Osteoblast (primary cell): ENCODE measurements at regions not wholly inside any gene's neighbourhood (a gene's known extent, or its start where the extent isn't known, plus 50 kb on each side); places are given as distances from the start of the nearest gene placed in this dataset.
A peak's percentile ranks its signal among the peaks of the same experiment; 100 is the strongest.

Experiments
- DNase-seq: peaks from one replicate; pipeline ENCODE4 v3.0.0; 2011; ENCODE audit warnings: low spot score, mixed read lengths; ENCODE audit not compliant: insufficient read length; ENCODE audit errors: missing footprints
- H2AFZ ChIP-seq: 2 replicates; pipeline ENCODE4 v1.6.0; 2011; ENCODE audit warnings: mild to moderate bottlenecking, low read length
- H3K27ac ChIP-seq: 2 replicates; pipeline ENCODE4 v1.5.1; 2011; ENCODE audit warnings: mild to moderate bottlenecking, low read depth, low read length, moderate library complexity
- H3K27me3 ChIP-seq: 2 replicates; pipeline ENCODE4 v1.6.0; 2012; ENCODE audit warnings: mild to moderate bottlenecking, control low read depth, inconsistent platforms, low read length, moderate library complexity; ENCODE audit not compliant: insufficient read depth
- H3K36me3 ChIP-seq: 2 replicates; pipeline ENCODE4 v1.5.1; 2011; ENCODE audit warnings: mild to moderate bottlenecking, low read length, control low read depth, moderate library complexity; ENCODE audit not compliant: insufficient read depth
- H3K4me1 ChIP-seq: 2 replicates; pipeline ENCODE4 v1.5.1; 2011; ENCODE audit warnings: mild to moderate bottlenecking, low read length, control low read depth, moderate library complexity; ENCODE audit not compliant: insufficient read depth
- H3K4me2 ChIP-seq: 2 replicates; pipeline ENCODE4 v1.6.0; 2011; ENCODE audit warnings: mild to moderate bottlenecking, low read length; ENCODE audit not compliant: insufficient read depth
- H3K4me3 ChIP-seq: fragments of 200-600 bp; sonication (generic); 3 replicates; pipeline ENCODE4 v1.5.1; 2012; ENCODE audit warnings: mild to moderate bottlenecking, low read length, inconsistent platforms; ENCODE audit not compliant: insufficient read depth
- H3K79me2 ChIP-seq: 2 replicates; pipeline ENCODE4 v1.6.0; 2012; ENCODE audit warnings: mild to moderate bottlenecking, low read length, control low read depth, inconsistent platforms; ENCODE audit not compliant: insufficient read depth
- H3K9me3 ChIP-seq: 2 replicates; pipeline ENCODE4 v1.5.1; 2011; ENCODE audit warnings: low read depth, low read length, control low read depth
- H4K20me1 ChIP-seq: 2 replicates; pipeline ENCODE4 v1.6.0; 2012; ENCODE audit warnings: mild to moderate bottlenecking, low read length, control low read depth; ENCODE audit not compliant: insufficient read depth
- CTCF ChIP-seq: IDR thresholded peaks from 2 replicates; pipeline ENCODE4 v1.5.1; 2011; ENCODE audit warnings: mild to moderate bottlenecking, low read depth, low read length, moderate library complexity; ENCODE audit errors: extremely low read depth

- Histone ChIP-seq H3K27ac (peak overlapping the region; percentile 47), H3K27me3 (peaks cover 2% of the 10 kb centered on the region), H3K79me2 (no peaks in the 10 kb centered on the region), H2AFZ (no peak overlapping the region), H3K36me3 (no peaks in the 10 kb centered on the region), H4K20me1 (no peaks in the 10 kb centered on the region), H3K4me3 (no peak overlapping the region), H3K4me1 (peaks cover 8% of the 10 kb centered on the region), H3K4me2 (peak overlapping the region; percentile 16), H3K9me3 (no peaks in the 10 kb centered on the region)
- no peak for DNase-seq
- TF ChIP-seq CTCF = no peak
Measured at GRCh38 chr18:22337833-22338232, 79.9 kb downstream of the CTAGE1 start.

GRCh38 chr18:22337306-22337705 lies 80.4 kb downstream of the CTAGE1 start:
- H3K4me3 ChIP-seq = no peak overlapping the region
- peaks cover 2% of the 10 kb centered on the region for H3K27me3 ChIP-seq
- H2AFZ ChIP-seq = no peak overlapping the region
- no peaks in the 10 kb centered on the region for H3K36me3 ChIP-seq
- peak overlapping the region; percentile 16 for H3K4me2 ChIP-seq
- H3K9me3 ChIP-seq = no peaks in the 10 kb centered on the region
- H3K79me2 ChIP-seq = no peaks in the 10 kb centered on the region
- no peak for TF ChIP-seq CTCF
- no peaks in the 10 kb centered on the region for H4K20me1 ChIP-seq
- DNase-seq = no peak
- peak overlapping the region; percentile 47 for H3K27ac ChIP-seq
- H3K4me1 ChIP-seq = peaks cover 7% of the 10 kb centered on the region

- DNase-seq = no peak
- Histone ChIP-seq H3K36me3 (no peaks in the 10 kb centered on the region), H4K20me1 (no peaks in the 10 kb centered on the region), H3K27ac (no peak overlapping the region), H3K4me2 (no peak overlapping the region), H3K27me3 (peaks cover 2% of the 10 kb centered on the region), H3K4me1 (peaks cover 7% of the 10 kb centered on the region), H3K79me2 (no peaks in the 10 kb centered on the region), H2AFZ (no peak overlapping the region), H3K9me3 (no peaks in the 10 kb centered on the region), H3K4me3 (no peak overlapping the region)
- TF ChIP-seq CTCF = no peak
Measured at GRCh38 chr18:22336406-22336805, 81.3 kb downstream of the CTAGE1 start.

DNA sequence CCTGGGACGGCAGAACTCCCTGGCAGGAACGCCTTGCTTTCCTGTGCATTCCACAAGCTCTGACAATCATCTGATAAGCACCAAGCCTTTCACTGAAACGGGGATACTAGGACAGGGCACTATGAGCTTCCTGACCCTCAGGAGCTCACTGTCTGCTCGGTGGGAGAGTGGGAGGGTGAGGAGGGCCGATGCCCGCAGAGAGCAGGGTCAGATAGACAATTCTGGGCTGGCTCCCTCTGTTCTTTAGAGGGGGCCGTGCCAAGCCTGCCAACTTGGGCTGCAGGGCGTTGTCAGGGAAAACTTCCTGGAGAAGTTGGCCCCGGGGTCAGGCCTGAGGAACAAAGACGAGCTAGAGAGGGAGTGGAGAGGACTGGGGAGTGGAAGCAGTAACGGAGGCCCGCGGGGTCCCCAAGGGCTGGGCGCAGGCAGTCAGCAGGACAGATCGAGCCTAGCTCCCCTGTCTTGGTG lies 82.0 kb downstream of the CTAGE1 start:
- TF ChIP-seq CTCF = no peak
- Histone ChIP-seq H3K79me2 (no peaks in the 10 kb centered on the region), H3K27me3 (peaks cover 2% of the 10 kb centered on the region), H3K4me1 (peaks cover 7% of the 10 kb centered on the region), H2AFZ (no peak overlapping the region), H3K27ac (no peak overlapping the region), H3K4me3 (no peak overlapping the region), H4K20me1 (no peaks in the 10 kb centered on the region), H3K36me3 (no peaks in the 10 kb centered on the region), H3K9me3 (no peaks in the 10 kb centered on the region), H3K4me2 (no peak overlapping the region)
- no peak for DNase-seq
